ENCODE measurements at regions not wholly inside any gene's neighbourhood (a gene's known extent, or its start where the extent isn't known, plus 50 kb on each side); places are given as distances from the start of the nearest gene placed in this dataset.

- DNase-seq (ENCODE audit: low read depth) = peak; percentile 61
- TF ChIP-seq, protein P1, sequence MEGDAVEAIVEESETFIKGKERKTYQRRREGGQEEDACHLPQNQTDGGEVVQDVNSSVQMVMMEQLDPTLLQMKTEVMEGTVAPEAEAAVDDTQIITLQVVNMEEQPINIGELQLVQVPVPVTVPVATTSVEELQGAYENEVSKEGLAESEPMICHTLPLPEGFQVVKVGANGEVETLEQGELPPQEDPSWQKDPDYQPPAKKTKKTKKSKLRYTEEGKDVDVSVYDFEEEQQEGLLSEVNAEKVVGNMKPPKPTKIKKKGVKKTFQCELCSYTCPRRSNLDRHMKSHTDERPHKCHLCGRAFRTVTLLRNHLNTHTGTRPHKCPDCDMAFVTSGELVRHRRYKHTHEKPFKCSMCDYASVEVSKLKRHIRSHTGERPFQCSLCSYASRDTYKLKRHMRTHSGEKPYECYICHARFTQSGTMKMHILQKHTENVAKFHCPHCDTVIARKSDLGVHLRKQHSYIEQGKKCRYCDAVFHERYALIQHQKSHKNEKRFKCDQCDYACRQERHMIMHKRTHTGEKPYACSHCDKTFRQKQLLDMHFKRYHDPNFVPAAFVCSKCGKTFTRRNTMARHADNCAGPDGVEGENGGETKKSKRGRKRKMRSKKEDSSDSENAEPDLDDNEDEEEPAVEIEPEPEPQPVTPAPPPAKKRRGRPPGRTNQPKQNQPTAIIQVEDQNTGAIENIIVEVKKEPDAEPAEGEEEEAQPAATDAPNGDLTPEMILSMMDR (IDR thresholded peaks at IDR 0.05; ENCODE audit: low read length, missing control alignments) = no peak
- H3K4me3 ChIP-seq (replicated peaks; ENCODE audit: low read depth, low read length) = no peak overlapping the region
These were observed 457.7 kb upstream of the ADAMTS5 start for GRCh38 chr21:27424601-27425000.

- DNase-seq (ENCODE audit: low read depth) = peak; percentile 70
- TF ChIP-seq, protein P1 (IDR thresholded peaks at IDR 0.05; ENCODE audit: low read length, missing control alignments) = no peak
- H3K4me3 ChIP-seq (replicated peaks; ENCODE audit: low read depth, low read length) = no peak overlapping the region
These were observed 457.2 kb upstream of the ADAMTS5 start for GRCh38 chr21:27423906-27424595.

DNA sequence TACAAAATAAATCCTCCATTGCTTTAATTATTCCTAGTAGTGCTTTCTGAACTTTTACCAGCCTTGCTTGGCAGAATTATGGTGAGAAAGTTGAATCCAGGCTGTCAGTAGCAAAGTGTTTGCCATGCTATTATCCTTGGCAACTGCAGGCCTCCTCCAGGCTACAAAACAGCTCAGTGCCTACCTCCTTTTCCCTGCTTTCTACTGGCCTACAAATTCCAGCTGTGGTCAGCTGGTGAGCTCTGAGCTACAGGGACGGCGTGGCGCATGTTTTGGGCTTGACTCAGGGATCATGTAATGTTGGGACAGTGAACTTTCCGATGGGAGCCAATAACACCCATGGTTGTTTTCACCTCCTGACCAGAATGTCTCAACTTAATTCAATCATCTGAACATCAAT lies 456.1 kb upstream of the ADAMTS5 start:
- peak; percentile 83 for DNase-seq (ENCODE audit: low read depth)
- no peak overlapping the region for H3K4me3 ChIP-seq (replicated peaks; ENCODE audit: low read depth, low read length)
- TF ChIP-seq, protein P1 (IDR thresholded peaks at IDR 0.05; ENCODE audit: low read length, missing control alignments) = no peak

DNA sequence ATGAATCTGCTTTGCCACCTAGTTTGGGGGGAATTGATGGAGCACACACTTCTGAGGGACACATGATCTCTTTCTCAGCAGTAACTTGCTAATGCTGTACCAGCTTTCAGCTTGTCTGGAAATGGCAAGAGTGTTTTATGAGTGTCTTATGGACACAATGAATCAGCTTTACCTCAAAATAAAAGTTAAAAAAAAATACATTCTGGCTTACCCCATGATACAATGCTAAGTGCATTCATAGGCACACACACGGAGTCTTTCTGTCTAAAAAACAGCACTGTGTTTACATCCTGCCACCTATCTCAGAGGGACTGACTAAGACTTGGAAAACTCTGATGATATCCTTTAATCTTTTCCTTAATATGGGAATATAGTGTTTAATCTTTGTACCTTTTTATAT lies 455.5 kb upstream of the ADAMTS5 start:
- DNase-seq (ENCODE audit: low read depth) = no peak
- H3K4me3 ChIP-seq (replicated peaks; ENCODE audit: low read depth, low read length) = no peak overlapping the region
- TF ChIP-seq, protein P1 (IDR thresholded peaks at IDR 0.05; ENCODE audit: low read length, missing control alignments) = no peak

- peak; percentile 46 for DNase-seq (ENCODE audit: low read depth)
- TF ChIP-seq, protein P1 (IDR thresholded peaks at IDR 0.05; ENCODE audit: low read length, missing control alignments) = no peak
These were observed 454.8 kb upstream of the ADAMTS5 start for GRCh38 chr21:27421654-27422053.

DNA sequence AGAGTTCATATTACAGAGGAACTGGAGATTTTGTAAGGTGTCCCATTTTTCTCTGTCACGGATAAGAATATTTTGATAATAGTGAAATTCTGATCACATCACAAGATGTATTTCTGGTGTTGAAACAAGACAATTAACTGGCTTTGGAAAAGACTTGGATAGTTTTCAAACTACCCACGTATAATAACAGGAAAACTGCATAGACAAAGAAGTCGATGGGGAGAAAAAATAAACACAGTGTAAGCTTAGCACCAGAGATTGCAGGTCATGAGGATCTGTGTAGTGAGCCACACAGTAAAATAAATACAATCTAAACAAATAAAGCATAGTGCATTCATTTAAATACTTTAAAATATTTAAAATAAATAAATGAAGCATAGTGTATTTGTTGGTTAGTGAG lies 452.3 kb upstream of the ADAMTS5 start:
- TF ChIP-seq, protein P1 (IDR thresholded peaks at IDR 0.05; ENCODE audit: low read length, missing control alignments) = no peak
- no peak for DNase-seq (ENCODE audit: low read depth)
- H3K4me3 ChIP-seq (replicated peaks; ENCODE audit: low read depth, low read length) = no peak overlapping the region

More at GRCh38 chr21:27421654-27422053, 454.8 kb upstream of the ADAMTS5 start:
- no peak overlapping the region for H3K4me3 ChIP-seq (replicated peaks; ENCODE audit: low read depth, low read length)

- no peak overlapping the region for H3K4me3 ChIP-seq (replicated peaks; ENCODE audit: low read depth, low read length)
- DNase-seq (ENCODE audit: low read depth) = no peak
These were observed 451.5 kb upstream of the ADAMTS5 start for GRCh38 chr21:27418346-27418745.

More at GRCh38 chr21:27418346-27418745, 451.5 kb upstream of the ADAMTS5 start:
- TF ChIP-seq, protein P1 (IDR thresholded peaks at IDR 0.05; ENCODE audit: low read length, missing control alignments) = no peak
